Urothelium cell line (cell line): ENCODE measurements at regions not wholly inside any gene's neighbourhood (a gene's known extent, or its start where the extent isn't known, plus 50 kb on each side); places are given as distances from the start of the nearest gene placed in this dataset.

Source experiments
- DNase-seq: peaks from one replicate; pipeline ENCODE4 v3.0.0; 2011; ENCODE audit warnings: low spot score, mixed read lengths
- FAIRE-seq: peaks from 2 replicates; lab custom pipeline; 2011; peaks lifted over from hg19 to GRCh38; lab: Jason Lieb, UNC

DNA sequence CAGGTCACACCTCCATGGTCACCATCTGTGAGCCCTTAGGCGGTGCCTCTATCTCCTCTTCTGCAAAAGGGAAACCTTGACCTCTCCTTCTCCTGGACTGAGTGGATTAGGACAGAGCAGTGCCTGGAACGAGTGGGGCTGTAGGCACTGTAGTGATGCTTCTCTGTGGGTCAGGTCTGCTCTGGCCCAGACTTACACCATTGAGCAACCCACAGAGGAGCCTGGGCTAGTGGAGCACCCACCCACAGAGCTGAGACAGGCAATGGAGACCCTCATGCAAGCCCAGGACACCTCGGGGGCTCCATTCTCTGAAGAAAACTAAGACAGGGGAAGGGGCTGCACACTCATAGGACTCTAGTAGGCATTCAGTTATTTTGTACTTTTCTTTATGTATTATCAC lies 400.6 kb downstream of the GADD45G start:
- DNase-seq (no peak), FAIRE-seq (no peak)

DNA sequence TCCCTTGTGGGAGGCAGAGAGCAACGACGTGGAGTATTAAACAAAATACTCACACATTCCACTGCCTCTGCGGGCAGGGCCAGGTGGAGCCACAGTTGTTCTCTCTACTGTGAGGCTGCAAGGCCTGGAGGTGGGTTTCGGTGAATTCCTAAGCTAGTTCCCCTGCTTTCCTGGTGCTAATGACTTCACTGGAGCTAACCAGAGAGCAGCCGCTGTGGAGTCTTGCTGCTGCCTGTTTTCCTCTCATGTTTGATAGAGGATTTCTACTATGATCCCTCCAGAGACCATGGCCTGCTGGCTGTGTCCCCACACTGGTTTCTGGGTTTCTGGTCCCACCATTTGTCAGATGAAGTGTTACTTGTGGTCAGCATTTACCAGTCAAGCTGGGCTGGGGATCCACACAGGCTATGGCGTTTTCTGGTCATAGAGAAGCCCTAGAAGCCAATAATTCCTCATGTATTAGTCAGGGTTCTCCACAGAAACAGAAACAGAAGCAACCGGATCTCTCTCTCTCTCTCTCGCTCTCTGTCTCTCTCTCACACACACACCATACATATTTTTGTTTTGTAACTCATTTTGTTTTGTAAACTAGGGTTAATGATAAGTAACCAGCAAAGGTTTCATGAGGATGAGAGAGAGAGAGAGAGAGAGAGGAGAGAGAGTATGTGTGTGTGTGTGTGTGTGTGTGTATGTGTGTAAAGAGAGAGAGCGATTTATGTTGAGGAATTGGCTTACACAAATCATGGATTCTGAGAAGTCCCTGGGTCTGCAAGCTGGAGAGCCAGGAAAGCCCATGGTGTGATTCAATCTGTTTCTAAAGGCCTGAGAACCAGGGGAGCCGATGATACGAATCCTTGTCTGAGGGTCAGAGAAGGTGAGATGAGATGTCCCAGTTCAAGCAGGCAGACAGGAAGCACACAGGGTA lies 403.0 kb downstream of the GADD45G start:
- DNase-seq = peak; percentile 59

DNA sequence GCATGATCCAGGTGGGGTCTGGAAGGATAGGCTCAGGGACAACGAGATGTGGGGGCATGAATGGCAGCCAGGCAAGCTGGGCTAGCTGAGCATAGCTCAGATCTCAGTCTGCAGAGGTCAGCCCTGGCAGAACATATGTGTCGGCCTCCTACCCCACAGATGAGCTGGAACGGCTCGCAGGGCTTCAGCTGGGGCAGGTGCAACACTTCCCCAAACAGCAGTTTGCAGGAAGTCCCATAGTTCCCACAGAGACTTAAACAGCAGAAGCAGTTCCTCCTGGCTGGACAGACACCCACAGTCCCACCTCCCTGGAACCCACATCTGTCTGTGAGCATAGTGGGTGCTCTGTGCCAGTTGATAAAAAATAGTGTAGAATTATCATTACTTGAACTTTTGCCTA lies 404.6 kb downstream of the GADD45G start:
- no peak for DNase-seq
- no peak for FAIRE-seq

More for the DNA sequence above, 403.0 kb downstream of the GADD45G start:
- FAIRE-seq = no peak

DNA sequence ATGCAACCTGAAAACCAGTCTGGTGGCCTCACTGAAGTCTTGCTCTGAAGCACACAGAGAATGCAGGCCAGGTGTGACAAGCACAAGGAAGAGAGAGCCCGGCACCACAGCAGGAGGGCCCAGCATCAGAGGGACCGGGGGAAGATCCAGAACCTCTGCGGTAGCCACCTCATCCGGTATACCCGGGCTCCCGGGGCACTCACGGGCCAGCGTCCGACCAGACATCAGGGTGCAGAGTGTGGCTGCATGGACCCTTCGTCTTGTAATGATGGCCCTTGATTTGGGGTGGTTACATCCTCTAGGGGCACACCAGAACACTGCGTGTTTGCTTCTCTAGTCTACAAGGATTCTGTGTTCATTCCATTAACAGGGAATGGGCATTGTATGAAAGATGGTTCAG lies 406.0 kb downstream of the GADD45G start:
- DNase-seq = no peak
- no peak for FAIRE-seq

DNA sequence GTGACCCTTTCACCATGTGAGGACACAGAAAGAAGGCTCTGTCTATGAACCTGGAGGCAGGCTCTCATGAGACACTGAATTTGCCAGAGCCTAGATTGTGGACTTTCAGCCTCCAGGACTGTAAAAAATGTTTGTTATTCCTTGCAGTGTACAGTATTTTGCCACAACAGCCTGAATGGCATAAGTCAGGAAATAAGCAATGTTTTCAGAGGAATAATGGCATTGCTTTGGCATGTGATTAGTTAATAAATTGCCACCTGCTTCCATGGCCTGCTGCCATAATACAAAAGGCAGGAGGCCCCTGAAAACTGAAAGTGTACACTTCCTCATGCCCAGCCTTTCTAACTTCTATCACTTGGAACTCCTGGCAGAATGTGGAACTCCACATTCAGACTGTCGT lies 408.1 kb downstream of the GADD45G start:
- DNase-seq = no peak
- no peak for FAIRE-seq

DNA sequence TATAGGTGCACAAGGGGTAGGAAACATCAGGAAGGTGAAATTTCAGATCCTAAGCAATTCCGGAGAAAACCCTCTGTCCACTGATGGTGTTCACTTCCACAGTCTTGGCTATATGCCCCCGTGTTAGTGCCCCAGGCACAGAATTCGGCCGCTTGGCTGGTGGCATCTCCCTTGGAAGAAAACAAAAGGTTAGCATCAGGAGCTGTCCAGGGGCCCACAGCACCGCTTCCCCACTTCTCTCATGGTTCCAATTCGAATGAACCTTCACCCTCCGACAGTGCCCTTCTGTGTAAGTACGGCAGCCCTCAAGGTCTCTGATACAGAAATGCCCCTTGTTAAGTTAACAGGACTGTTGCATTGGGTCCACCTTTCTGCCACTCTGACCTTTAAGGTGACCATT lies 409.0 kb downstream of the GADD45G start:
- FAIRE-seq (no peak), DNase-seq (no peak)

DNA sequence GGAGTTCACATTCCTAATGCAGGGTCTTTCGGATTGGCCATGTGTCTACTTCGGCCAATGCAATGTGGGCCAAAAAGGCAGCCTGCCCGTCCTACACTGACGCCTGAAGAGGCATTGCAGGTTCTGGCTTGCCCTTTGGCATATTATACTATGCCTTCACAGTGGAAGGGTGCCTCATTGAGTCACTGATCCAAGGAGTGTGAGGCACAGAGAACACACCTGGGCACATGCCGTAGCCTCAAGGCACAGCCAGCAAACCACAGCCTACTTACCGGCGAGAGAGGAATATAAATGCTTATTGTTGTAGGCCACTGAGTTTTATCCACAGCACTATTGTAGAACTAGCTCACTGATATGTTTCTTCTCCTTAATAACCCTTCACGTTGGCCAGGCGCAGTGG lies 409.6 kb downstream of the GADD45G start:
- no peak for DNase-seq
- FAIRE-seq = no peak

DNA sequence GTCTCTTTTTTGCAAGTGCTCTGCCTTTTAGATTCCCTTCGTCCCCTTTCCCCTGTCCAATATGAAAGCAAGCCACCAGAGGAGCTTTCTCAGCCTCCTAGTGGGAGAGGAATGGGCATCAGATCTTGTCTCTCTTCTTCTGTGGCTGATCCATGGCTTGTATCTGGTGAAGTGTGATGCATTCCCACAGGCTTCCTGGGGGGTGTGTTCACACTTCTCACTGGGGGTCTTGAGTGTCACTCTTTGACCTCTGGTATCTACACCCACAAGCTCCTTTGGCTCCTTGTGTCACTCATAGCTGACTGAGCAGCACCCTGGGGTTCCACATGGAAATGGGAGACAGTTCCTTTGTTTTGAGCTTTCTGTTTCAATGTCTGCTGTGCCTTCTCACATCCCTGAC lies 411.5 kb downstream of the GADD45G start:
- FAIRE-seq = no peak
- DNase-seq = no peak

DNA sequence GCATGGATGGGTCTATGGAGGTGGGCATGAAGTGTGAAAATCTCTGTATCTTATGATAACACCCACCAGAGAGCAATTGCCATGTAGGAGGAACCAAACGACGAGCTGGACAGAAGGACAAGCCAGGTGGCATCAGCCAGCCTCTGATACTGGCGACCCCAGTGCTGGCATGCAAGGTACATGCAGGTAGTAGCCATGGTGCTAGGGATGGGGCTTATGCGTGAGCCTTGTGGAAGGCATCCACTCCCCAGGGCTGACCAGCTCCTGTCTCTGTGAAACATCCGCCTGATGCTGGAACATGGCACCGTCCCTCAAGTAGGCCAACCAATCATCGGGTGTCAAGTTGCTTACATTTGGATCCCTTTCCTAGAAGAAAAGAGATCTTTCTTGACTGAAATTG lies 412.9 kb downstream of the GADD45G start:
- FAIRE-seq = no peak
- DNase-seq = no peak

DNA sequence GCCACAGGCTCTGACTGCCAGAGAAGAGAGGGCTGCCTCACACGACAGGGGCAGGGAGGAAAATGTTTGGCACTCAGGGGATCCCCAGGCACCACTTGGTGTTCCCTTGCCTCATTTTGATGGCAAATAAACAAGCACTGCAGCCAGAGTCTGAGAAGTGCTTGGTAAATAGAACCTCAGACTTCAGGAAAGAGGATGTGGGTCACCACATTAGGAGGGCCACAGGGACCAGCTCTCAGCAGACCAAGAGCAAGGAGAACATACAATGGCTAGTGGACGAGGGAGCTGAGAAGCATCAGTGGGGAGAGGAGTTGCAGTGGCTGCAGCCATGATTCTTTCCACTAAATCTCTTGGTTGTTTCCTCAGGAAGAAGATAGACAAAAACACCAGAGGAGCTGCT lies 413.9 kb downstream of the GADD45G start:
- FAIRE-seq (no peak), DNase-seq (no peak)

DNA sequence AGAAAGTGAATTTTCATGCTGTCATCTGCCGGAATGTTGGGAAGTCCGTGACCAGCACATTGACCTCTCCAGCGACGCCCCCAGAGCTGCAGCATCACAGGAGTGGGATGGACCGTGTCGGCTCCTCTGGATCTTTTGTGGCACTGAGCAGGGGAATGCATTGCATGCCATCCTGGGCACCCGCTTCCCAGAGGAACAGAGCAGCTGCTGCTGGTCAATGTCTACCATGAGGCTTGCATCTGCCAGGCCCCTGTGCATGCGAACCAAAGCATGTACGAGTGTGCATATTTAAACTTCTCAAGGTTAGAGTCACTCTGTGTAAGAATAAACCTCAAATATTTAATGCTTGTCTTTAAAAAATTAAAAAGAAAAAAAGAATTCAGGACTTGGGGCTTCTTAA lies 414.8 kb downstream of the GADD45G start:
- no peak for FAIRE-seq
- DNase-seq = no peak

DNA sequence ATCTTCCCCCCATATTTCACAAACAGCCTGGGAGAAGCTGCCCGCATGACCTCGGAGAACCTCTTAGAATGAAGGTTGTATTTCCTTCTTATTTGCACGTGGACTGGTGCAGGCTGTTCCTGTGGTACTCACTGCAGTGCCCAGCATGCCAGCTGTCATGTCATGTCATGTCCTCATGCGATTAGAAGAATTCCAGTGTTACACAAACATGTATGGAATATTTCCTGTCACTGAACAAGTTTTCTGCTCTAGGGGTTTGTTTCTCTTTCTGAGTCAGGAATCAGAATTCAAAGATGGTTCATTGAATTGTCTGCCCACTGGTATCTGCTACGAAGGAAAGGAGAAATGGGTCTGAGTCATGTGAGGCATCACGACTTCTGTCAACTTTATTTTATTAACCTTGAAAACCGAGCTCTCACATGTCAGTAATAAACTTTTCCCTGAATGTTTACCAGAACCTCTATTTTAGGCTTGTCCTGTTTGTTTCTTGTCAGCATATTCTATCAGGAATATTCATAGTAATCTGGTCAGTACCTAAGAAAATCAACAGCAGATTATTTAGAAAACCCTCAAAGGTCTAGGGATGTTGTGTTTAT lies 415.6 kb downstream of the GADD45G start:
- no peak for FAIRE-seq
- no peak for DNase-seq

DNA sequence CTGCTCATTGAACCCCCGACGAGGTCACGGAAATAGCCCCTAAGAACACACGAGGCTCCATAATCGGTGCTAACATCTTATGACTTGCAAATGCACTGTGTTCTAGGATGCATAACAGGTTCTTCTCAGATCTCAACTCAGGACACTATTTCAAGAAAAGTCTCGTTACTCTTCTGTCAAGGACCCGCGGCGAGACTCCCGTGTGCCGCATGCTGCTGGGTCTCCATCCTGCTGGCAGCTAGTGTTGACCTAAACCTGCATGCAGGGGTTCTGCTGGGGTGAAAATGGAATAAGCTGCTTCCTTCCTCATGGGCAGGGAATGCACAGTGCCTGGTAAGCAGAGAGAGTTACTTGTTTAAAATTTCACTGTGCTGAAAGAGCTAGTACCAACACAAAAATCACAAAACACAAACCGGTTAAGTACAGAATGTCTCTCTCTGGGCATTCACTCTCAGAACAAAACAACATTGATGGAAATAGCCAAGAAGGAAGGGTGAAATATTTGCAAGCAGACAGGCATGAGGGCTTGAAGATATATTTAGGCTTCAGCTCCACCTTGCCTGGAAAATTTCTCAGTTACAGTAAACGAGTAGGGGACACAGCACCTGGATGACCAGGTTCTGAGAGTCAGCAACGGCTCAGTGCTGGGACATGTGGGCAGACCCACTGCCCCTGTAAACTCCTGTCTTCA lies 416.5 kb downstream of the GADD45G start:
- FAIRE-seq (no peak), DNase-seq (no peak)

DNA sequence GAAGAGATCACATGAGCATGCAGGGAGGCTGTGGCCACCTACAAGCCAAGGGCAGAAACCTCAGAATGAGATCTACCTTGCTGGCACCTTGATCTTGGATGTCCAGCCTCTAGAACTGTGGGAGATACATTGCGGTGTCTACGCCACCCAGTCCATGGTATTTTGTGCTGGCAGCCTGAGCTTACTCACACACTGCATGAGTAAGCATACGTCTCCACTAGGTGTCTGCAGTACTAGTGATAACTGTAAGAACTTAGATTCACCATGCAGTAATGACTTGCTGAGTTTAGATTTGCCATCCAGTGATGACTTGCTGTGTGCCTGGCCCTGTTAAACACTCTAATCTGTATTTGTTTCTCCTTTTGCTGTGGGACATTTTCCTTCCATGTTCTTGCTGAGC lies 417.7 kb downstream of the GADD45G start:
- FAIRE-seq = peak; percentile 52

DNA sequence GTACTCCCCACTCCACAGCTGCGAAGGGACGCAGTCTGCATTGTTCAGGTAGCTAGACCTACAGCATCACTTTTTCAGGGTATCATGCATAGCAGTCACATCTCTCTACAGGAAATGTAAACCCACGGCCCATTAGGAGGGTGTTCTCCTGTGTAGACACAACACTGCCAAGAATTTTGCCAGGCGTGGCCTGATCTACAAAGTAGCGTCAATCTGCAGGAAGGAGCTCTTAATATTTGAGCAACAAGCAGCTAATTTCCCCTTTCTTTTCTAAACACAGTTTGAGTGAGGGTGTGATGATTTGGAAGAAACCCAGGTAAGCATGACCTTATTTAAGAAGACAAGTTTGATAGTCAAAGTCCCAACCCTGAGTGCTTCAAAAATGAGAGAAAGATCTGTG lies 419.0 kb downstream of the GADD45G start:
- DNase-seq (no peak), FAIRE-seq (no peak)

More for the DNA sequence above, 417.7 kb downstream of the GADD45G start:
- DNase-seq = no peak

DNA sequence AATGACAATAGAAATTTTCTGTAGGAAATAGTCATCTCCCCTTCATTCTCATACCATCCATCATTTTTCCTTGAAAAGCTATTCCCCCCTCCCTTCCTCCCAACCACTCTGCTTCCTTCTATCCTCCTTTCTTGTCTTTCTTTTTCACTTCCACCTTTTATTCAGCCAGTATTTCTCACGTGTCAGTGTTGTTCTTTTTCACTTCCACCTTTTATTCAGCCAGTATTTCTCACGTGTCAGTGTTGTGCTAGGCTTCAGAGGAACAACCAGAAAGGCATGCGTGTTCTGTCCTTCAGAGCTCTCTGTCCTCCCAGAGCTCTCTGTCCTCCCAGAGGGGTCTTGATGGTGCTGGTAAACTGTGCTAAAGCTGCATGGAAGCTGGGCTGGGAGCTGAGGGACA lies 419.6 kb downstream of the GADD45G start:
- no peak for DNase-seq
- no peak for FAIRE-seq

DNA sequence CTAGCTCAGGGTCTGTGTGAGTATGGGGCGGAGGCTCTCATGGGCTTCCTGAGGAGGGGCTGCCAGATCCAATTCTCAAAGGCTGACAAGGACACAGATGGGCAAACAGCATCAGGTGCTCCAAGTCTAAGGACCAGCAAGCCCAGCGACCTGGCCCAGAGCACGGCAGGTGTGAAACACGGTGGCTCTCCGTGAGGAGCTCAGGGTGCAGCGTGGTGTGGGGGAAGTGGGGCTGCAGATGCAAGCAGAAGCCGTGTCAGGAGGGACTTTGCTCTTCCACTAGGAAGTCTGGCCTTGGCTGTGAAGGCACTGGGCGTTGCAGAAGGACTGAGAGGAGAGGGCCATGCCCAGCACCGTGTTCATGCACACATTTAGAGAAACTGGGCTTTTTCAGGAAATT lies 420.0 kb downstream of the GADD45G start:
- no peak for FAIRE-seq

DNA sequence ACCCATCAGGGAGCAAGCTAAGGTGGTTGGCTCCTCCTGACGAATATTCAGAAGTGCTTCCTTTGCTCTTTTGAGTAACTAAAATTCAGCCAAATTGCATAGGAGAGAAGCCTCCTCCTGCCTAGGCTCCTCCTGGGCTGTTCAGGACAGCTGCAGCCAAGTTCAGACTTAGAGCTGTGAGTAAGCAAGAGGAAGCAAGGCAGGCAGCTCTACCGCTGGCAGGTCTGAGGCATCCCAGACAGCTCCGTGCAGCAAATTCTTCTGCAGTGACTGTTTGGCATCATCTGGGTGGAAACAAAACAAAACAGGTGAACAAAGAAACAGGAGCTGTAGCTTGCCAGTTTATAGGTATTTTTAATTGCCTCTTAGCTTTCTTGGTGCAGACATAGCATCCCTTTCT lies 421.0 kb downstream of the GADD45G start:
- peak; percentile 86 for DNase-seq
- FAIRE-seq = no peak

More for the DNA sequence above, 420.0 kb downstream of the GADD45G start:
- no peak for DNase-seq

DNA sequence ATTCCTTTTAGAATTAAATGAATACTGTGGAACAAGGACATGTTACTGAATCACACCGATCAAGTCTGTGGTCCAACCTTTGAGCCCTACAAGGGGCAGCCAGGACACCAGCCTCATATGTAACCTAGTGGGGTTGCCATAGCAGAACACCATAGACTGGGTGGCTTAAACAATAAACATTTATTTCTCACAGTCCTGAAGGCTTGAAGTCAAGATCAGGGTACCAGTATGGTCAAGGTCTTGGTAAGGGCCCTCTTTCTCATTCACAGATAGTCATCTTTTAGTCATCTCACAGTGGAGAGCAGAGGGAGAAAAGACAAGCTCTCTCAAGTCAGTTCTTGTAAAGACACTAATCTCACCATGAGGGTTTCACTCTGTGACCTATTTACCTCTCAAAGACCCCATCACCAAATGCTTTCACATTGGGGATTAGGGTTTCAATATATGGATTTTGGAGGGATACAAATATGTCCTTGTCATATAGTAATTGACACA lies 422.5 kb downstream of the GADD45G start:
- DNase-seq = no peak
- no peak for FAIRE-seq

DNA sequence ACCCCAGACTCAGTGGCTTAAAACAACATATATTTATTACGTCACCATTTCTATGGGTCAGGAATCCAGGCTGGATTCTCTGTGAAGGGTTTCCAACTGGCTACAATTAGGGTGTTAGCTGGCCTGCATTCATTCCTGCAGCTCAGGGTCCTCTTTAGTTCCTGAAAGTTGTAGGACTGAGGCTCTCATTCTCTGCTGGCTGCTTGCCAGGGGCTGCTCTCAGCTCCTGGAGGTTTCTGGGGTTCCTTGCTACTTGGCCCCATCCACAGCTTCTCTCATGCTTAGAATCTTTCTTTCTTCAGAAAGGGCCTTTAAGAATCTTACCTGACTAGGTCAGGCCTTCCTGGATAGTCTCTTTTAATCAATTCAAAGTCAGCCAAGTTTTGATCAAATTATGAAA lies 424.6 kb downstream of the GADD45G start:
- no peak for DNase-seq
- FAIRE-seq = no peak

DNA sequence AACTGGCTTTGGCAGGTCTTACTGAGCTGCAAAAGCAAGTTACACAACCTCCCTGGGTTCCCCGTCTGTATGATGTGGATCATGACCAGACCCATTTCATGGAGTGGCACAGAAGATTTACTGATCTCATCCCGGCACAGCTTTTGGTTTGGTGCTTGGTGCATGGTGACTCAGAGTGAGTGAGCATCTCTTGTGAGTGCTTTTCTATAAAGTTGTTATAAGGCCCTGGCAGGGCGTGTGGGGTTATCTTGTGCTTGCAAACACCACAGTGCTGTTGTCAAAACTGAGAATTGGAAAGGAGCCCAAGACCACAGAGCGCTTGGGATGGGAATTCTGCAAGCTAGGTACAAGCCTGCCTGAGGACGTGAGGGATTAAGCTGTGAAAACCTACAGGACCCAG lies 425.2 kb downstream of the GADD45G start:
- no peak for FAIRE-seq
- DNase-seq = peak; percentile 53
